GM12891 (cell line): ENCODE measurements at regions not wholly inside any gene's neighbourhood (a gene's known extent, or its start where the extent isn't known, plus 50 kb on each side); places are given as distances from the start of the nearest gene placed in this dataset.

Experiments
- PAX5 ChIP-seq: IDR thresholded peaks from 2 replicates; pipeline ENCODE4 v1.6.1; 2011; ENCODE audit warnings: low read length, moderate library complexity, mild to moderate bottlenecking; ENCODE audit not compliant: insufficient read depth, severe bottlenecking
- POLR2A ChIP-seq: IDR thresholded peaks from 2 replicates; pipeline ENCODE4 v1.6.1; 2011; ENCODE audit warnings: low read depth, low read length, control low read depth
- POLR2AphosphoS5 ChIP-seq: IDR thresholded peaks from 2 replicates; pipeline ENCODE4 v1.6.1; 2011; ENCODE audit warnings: low read depth, low read length, control low read depth
- POU2F2 ChIP-seq: IDR thresholded peaks from 2 replicates; pipeline ENCODE4 v1.6.1; 2011; ENCODE audit warnings: low read depth, mild to moderate bottlenecking, control low read depth, low read length, moderate library complexity
- TAF1 ChIP-seq: IDR thresholded peaks from 2 replicates; pipeline ENCODE4 v1.6.1; 2011; ENCODE audit warnings: low read depth, low read length, control low read depth

GRCh38 chr5:87503004-87503403 lies 90.3 kb upstream of the CCNH start:
- TF ChIP-seq POLR2AphosphoS5 = no peak
- no peak for TF ChIP-seq POLR2A
- TF ChIP-seq TAF1 = no peak
- no peak for TF ChIP-seq PAX5
- no peak for TF ChIP-seq POU2F2
